Activated naive CD4-positive, alpha-beta T cell treated with anti-CD3 and anti-CD28 coated beads, Interleukin-2, amount 10 ng/mL, durations not matched to agents 7 days and 5 days (primary cell): ENCODE measurements at regions not wholly inside any gene's neighbourhood (a gene's known extent, or its start where the extent isn't known, plus 50 kb on each side); places are given as distances from the start of the nearest gene placed in this dataset.
"Not testable (repeated sequence)": the region's sequence is repeated elsewhere in the genome, so short reads cannot be mapped to it uniquely, and the experiment has no call there.

Experiments
- CTCF ChIA-PET: fragments of 350-600 bp; sonication (Branson Sonifier 250); formaldehyde crosslinking; loops from one replicate; lab custom pipeline; 2021; ENCODE audit warnings: antibody characterized with exemption; lab: Charles Lee
- DNase-seq: peaks from one replicate; pipeline ENCODE4 v3.0.0-alpha.2; 2020
- H3K27ac Mint-ChIP-seq: one replicate; pipeline ENCODE4 v1.8.0; 2021; ENCODE audit warnings: mild to moderate bottlenecking, moderate library complexity, mixed read lengths
- H3K27me3 Mint-ChIP-seq: one replicate; pipeline ENCODE4 v1.8.0; 2021; ENCODE audit warnings: mild to moderate bottlenecking, mixed read lengths
- H3K36me3 Mint-ChIP-seq: one replicate; pipeline ENCODE4 v1.8.0; 2021; ENCODE audit warnings: mixed read lengths
- H3K4me1 Mint-ChIP-seq: one replicate; pipeline ENCODE4 v1.8.0; 2021; ENCODE audit warnings: mixed read lengths
- H3K4me3 Mint-ChIP-seq: one replicate; pipeline ENCODE4 v1.8.0; 2021; ENCODE audit warnings: mild to moderate bottlenecking, moderate library complexity, mixed read lengths
- H3K9me3 Mint-ChIP-seq: one replicate; pipeline ENCODE4 v1.8.0; 2021; ENCODE audit warnings: mixed read lengths

DNA sequence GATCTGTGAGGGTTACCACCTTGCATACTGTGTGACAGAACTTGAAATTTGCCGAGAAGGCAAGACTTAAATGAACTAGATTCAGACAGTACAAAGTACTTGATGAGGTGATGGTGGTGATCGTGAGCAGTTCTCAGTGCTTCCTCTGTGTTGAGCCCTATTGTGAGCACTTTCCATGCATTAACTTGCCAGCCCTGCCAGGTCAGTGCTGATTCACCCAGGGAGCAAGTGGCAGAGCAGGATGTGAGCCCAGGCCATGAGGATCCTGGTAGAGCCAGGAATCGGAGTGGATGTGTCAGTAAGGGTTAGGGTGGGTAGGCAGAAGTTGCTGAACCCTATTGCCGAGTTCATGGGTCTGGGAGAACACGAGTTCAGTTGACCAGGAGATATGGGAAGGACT, 4545.7 kb upstream of the TPTE start:
- H3K4me1 Mint-ChIP-seq, H3K9me3 Mint-ChIP-seq, DNase-seq, H3K27ac Mint-ChIP-seq, H3K36me3 Mint-ChIP-seq, H3K27me3 Mint-ChIP-seq, CTCF ChIA-PET, H3K4me3 Mint-ChIP-seq: not testable (repeated sequence)

DNA sequence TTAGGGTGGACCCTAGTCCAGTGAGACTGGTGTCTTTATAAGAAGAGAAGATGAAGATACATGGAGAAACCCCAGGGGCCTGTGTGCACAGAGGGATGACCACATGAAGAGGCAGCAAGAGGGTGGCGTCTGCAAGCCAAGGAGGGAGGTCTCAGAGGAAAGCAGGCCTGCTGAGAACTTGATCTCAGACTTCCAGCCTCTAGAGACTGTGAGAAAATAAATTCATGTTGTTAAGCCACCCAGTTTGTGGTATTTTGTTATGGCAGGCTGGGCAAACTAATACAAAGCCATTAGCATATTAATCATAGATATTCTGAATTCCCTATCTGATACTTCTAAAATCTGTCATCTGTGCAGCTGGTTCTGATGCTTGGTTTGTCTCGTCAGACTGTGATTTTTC, 4523.8 kb upstream of the TPTE start:
- DNase-seq, H3K9me3 Mint-ChIP-seq, H3K27me3 Mint-ChIP-seq, H3K27ac Mint-ChIP-seq, H3K4me1 Mint-ChIP-seq, H3K4me3 Mint-ChIP-seq, CTCF ChIA-PET, H3K36me3 Mint-ChIP-seq: not testable (repeated sequence)

DNA sequence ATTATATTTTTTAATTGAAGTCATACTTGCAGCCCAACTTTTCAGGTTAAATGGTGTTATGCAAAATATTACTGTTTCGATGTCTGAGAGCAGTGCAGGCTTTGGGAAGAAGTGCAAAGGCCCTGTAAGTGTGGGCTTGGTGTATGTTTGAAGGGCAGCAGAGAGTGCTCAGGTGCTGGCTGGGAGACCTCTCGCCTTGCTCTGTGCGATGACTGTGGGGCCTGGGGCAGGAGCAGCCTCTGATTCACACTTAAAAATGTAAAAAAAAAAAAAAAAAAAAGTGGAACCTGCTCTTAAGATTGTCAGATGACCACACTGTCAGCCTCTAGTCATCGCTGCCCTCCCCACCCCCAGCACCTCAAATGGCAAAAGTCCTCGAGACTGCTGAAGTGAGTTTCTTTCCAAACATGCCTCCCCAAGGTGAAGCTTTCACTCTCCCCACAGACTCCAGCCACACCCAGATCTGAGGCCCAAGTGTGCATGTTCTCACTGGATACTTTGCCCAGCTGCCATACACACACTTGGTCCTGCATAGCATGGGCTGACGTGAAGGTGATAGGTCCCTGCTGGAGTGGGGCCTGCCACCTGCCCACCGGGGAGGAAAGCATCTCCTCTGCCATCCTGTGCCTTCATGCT, 4505.8 kb upstream of the TPTE start:
- H3K27me3 Mint-ChIP-seq, H3K4me1 Mint-ChIP-seq, H3K36me3 Mint-ChIP-seq, H3K4me3 Mint-ChIP-seq, CTCF ChIA-PET, H3K9me3 Mint-ChIP-seq, DNase-seq, H3K27ac Mint-ChIP-seq: not testable (repeated sequence)

DNA sequence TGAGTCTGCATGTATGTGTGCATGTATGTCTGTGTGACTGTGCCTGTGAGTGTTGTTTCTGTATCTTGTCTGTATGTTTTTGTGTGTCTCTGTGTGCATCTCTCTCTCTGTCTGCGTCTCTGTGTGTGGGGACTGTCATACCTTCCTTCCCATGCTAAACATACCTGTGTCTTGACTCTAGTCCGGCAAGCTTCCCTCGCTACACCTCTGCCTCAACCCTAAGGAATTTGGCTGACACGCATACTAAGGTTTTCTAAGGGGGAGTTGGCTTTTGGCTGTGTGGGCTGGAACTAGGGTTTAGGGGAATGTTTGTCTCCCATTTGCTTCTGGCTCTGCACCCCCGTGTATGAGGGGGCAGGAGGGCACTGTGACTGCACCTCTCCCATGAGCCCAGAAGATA, 4500.9 kb upstream of the TPTE start:
- H3K9me3 Mint-ChIP-seq, DNase-seq, H3K4me3 Mint-ChIP-seq, H3K27me3 Mint-ChIP-seq, H3K4me1 Mint-ChIP-seq, H3K36me3 Mint-ChIP-seq, CTCF ChIA-PET, H3K27ac Mint-ChIP-seq: not testable (repeated sequence)

DNA sequence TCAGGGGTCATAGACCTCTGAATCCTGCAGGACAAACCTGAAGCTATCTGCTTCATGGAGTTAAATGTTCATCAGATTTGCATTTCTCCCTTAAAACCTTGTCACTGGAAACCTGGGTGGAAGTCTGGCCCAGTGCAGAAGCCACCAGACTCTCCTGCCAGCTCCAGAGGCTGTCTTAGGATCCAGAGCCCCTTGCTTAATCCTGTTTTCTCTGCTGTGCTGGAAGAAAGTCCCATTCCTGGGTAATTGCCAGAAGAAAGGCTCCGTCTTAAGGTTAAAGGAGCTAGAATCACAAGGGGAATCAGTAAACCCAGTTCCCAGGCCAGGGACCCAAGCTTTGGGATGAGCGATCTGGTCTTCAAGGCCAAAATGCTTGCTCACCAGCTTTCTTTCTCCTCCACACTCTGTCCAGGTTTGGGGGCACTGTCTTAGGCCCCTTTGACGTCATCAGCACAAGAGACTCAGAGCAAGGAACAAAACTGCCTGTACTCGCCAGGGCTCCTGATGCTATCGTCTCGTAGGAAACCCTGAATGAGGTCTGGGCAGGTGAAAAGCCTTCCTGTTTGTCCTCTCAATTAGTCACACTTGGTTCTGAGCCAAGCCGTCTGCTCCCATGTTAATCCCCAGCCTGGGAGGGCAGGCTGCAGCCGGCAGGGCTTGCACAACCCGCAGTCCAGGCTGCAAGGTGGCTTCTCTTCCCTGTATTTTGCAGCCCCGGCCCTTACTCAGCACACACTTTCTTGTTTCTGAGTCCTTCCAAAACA, 4500.2 kb upstream of the TPTE start:
- CTCF ChIA-PET, H3K4me1 Mint-ChIP-seq, H3K27me3 Mint-ChIP-seq, DNase-seq, H3K27ac Mint-ChIP-seq, H3K36me3 Mint-ChIP-seq, H3K9me3 Mint-ChIP-seq, H3K4me3 Mint-ChIP-seq: not testable (repeated sequence)

DNA sequence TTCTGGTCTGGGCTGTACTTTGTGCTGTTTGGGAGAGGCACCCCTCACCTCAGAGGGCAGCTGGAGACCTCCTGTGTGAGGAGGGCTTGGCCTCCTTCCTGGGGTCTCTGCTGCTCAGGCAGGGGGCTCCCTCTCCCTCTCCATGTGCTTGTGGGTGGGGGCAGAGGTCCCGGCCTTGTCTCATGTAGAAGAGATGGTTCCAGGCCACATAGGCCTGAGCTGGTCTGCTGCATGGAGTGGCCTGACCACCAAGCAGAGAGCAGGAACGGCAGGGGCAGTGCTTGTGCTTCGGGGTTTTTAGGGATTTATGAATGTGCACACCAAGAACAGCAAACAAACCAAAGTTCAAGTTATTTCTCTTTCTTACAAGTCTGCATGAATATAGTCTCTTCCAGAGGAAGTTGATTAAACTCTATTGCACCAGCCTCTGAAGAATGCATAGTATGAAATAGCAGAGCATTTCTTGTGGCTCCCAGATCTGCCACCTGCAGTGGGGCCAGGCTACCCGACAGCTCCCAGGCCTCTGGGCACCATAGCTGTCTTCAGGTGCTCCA, 4499.6 kb upstream of the TPTE start:
- H3K27me3 Mint-ChIP-seq, DNase-seq, H3K27ac Mint-ChIP-seq, CTCF ChIA-PET, H3K4me1 Mint-ChIP-seq, H3K36me3 Mint-ChIP-seq, H3K4me3 Mint-ChIP-seq, H3K9me3 Mint-ChIP-seq: not testable (repeated sequence)

DNA sequence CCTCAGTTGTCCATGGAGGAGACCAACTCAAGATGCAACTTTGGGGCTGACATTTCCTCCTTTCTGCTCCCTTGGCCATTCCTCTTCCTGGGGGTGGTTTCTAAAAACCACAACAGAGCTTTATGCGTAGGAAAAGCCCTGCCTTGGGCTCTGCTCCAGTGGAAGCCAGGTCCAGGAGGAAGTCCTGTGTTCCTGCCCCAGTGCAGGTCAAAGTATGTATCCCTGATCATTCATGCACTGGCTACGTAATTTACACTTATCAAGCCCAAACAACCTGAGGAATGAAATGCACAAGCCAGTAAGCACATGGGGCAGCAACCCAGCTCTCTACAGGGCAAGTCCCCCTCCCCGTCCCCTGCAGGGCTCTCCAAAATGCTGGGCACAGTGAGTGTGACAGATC, 4498.1 kb upstream of the TPTE start:
- H3K4me1 Mint-ChIP-seq, H3K9me3 Mint-ChIP-seq, H3K4me3 Mint-ChIP-seq, CTCF ChIA-PET, H3K36me3 Mint-ChIP-seq, H3K27ac Mint-ChIP-seq, H3K27me3 Mint-ChIP-seq, DNase-seq: not testable (repeated sequence)

DNA sequence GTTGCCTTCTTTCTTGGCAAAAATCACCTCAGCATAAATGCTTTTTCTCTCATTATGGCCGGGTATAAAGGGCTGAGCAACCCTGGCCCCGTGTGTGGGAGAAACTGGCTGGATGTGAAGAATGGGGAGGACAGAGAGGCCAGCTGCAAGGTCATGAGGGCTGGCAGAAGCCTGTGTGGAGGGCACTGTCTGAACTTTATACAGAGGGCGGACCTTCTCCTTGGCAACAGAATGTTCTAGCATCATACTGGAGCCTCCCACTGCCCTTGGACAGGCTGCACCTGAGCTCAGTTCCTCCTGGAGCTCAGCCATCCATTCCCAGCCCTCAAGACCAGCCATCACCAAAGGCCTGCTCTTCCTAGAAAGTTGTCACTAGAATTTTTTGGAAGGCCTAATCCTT, 4496.2 kb upstream of the TPTE start:
- H3K36me3 Mint-ChIP-seq, H3K4me1 Mint-ChIP-seq, H3K27ac Mint-ChIP-seq, DNase-seq, H3K4me3 Mint-ChIP-seq, H3K27me3 Mint-ChIP-seq, CTCF ChIA-PET, H3K9me3 Mint-ChIP-seq: not testable (repeated sequence)

DNA sequence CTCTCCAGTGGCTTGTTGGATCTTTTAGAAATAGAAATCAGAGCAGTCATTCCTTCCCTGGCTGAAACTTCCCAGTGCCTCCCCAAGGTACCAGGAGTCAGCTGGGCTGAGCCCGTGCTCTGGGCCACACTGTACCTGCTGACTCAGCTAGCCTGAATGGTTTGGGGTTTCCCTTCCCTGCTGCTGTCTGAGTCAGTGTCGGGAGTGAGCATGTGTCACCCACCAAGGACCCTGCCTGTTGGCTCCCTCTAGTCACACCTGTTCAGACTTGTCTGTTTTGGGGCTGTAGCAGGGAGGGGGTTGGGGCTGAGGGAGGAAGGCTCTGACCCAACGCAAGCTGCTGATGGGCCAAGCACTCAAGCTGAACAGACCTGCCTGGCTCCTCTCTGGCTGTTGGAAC, 4493.9 kb upstream of the TPTE start:
- H3K4me1 Mint-ChIP-seq, CTCF ChIA-PET, H3K27ac Mint-ChIP-seq, DNase-seq, H3K36me3 Mint-ChIP-seq, H3K9me3 Mint-ChIP-seq, H3K4me3 Mint-ChIP-seq, H3K27me3 Mint-ChIP-seq: not testable (repeated sequence)

DNA sequence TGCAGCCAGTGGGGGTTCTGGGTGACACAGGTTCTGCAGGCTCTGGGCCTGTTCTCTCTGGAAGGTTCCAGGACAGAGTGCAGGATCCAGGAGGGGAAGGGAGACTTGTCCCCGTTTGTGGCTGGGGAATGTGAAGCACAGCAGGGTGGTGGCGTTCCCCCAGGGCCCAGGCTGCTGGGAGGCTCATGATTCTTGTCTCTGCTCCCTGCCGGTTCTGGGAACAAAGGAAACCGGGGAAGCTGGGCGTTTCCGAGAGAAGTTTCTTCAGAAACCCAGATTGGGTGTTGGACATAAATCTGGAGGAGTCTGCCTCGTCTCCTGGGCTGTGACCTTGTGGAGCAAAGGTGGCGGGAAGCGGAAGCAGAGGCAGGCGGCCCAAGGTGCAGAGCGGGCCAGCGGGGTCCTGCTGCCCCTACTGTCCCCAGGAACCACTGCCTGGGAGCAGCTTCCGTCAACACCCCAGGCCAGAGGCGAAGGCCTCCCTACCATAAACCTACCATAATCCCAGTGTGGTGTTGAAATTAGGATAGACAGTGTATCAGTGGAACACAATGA, 4487.2 kb upstream of the TPTE start:
- H3K36me3 Mint-ChIP-seq, H3K27me3 Mint-ChIP-seq, H3K4me3 Mint-ChIP-seq, H3K27ac Mint-ChIP-seq, CTCF ChIA-PET, DNase-seq, H3K9me3 Mint-ChIP-seq, H3K4me1 Mint-ChIP-seq: not testable (repeated sequence)

DNA sequence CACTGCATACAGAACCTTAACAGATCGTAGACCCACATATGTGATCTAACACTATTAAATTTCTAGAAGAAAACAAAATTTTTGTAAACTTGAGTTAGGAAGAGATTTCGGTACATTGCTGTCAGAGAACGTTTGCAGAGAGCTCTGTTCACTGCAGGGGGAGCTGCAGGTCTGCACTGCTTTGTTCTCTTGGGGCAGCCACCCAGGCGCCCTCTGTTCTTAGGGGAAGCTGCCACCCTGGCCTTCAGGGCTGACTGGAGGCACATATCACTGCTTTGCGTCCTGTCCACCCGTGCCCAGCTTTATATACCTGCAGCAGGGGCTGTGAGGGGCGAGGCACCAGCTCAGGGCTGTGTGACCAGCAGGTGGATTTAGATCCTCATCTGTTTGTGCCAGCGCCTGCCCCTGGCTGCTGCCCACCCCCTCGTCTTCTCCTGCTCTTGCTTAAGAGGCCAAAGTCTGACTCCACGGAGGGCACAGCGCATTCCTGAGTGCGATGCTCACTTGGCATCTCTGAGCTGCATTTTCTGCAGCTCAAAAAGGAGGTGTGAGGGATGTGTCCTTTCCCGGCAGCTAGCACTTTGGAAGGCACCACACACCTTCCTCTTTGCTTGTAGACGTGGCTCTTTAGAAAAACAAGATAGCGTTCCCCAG, 4486.4 kb upstream of the TPTE start:
- H3K9me3 Mint-ChIP-seq, H3K27ac Mint-ChIP-seq, H3K27me3 Mint-ChIP-seq, H3K4me3 Mint-ChIP-seq, CTCF ChIA-PET, H3K36me3 Mint-ChIP-seq, DNase-seq, H3K4me1 Mint-ChIP-seq: not testable (repeated sequence)

DNA sequence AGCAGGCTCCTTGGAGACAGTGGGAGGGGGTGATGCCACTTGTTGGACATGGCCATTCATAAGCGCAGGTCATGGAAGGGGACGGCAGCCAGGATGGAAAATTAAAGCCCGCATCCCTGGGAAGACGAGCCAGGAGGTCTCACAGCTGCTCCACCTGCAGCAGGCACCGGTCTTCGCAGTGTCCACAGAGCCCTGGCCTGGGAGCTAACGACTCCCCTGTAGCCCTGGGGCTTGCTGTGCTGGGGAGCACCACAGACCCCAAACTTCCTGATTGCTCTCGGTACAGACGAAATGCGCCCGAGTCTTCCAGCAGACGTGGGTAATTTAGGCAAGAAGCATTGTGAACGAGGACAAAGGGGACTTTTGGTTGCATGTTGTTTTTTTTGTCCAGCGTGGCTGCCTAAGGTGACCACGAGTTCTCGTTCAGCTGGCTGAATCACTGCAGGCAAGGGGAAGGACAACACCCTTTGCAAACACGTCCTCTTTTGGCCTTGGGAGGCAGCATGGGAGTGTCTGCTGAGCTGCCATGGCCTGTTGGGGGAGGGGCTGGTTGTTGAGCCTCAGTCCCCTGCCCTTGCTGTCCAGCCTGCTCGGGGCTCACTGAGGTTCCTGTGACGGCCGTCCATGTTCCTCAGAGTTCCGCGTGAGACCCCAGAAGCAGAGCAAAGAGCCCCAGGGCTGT, 4485.8 kb upstream of the TPTE start:
- H3K36me3 Mint-ChIP-seq, H3K4me3 Mint-ChIP-seq, H3K27me3 Mint-ChIP-seq, DNase-seq, CTCF ChIA-PET, H3K9me3 Mint-ChIP-seq, H3K27ac Mint-ChIP-seq, H3K4me1 Mint-ChIP-seq: not testable (repeated sequence)

DNA sequence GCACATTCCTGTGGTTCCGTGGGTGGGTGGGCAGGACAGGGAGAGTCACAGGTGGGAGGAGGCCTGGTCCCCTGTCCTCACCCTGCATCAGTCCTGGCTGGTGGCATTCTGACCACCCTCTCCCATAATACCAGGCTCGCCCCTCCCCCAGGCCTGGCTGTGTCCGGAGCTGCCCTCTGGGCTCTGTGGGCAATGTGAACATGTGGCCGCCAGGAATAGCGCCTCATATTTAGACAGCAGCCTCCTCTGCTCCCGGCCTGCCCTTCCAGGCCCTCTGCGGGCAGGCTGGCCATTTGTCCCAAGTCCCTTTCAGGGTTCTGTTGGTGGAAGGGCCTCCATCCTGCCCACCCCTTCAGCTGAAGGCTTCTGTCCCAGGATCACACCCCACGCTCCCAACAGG, 4482.2 kb upstream of the TPTE start:
- H3K9me3 Mint-ChIP-seq, H3K36me3 Mint-ChIP-seq, H3K27ac Mint-ChIP-seq, H3K27me3 Mint-ChIP-seq, DNase-seq, H3K4me3 Mint-ChIP-seq, CTCF ChIA-PET, H3K4me1 Mint-ChIP-seq: not testable (repeated sequence)

DNA sequence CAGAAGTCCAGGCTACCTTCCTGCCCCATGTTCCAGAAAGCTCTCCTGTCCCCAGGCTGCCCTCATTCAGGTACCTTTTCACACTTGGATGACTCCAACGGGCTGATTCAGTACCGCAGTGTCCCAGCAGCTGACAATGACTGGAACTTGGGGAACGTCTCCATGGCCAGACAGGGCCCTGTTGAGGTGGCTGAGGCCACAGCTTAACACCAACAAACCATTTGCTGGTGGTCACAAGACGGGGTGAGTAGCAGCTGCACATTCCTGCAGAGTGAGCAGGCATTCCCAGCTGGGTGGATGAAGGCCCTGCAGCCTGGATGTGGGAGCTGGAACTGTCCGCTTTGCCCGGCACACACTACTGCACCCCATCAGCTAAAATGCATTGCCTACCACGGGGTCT, 4481.3 kb upstream of the TPTE start:
- H3K27ac Mint-ChIP-seq, CTCF ChIA-PET, DNase-seq, H3K9me3 Mint-ChIP-seq, H3K4me3 Mint-ChIP-seq, H3K27me3 Mint-ChIP-seq, H3K36me3 Mint-ChIP-seq, H3K4me1 Mint-ChIP-seq: not testable (repeated sequence)
